ENCODE measurements at regions not wholly inside any gene's neighbourhood (a gene's known extent, or its start where the extent isn't known, plus 50 kb on each side); places are given as distances from the start of the nearest gene placed in this dataset.

DNA sequence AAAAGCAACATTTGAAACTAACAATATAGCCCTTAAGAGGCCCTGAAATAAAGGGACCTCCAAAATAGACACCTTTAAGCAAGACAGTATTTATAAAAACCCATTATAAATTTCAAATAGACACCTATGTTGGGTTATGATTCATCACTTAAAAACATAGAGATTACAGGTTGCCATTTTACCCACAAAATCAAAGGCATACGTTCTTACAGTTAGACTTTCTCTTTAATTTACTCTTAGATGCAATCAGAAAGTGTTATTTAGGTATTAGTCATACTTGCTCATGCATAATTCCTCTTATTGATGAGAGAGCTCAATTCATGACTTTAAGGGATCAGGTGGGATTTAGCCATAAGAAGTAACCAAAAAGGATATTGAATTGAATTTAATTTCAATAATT, 51.5 kb upstream of the TMEM200A start:
- no peaks in the 10 kb centered on the region for H3K36me3 ChIP-seq
- no peaks in the 10 kb centered on the region for H3K9me3 ChIP-seq (ENCODE audit: severe bottlenecking)
- no peak overlapping the region for H3K4me3 ChIP-seq (ENCODE audit: low read depth, low read length)
- H3K27me3 ChIP-seq (ENCODE audit: insufficient read depth, low read depth, severe bottlenecking), result no peaks in the 10 kb centered on the region
- TF ChIP-seq, protein P1, sequence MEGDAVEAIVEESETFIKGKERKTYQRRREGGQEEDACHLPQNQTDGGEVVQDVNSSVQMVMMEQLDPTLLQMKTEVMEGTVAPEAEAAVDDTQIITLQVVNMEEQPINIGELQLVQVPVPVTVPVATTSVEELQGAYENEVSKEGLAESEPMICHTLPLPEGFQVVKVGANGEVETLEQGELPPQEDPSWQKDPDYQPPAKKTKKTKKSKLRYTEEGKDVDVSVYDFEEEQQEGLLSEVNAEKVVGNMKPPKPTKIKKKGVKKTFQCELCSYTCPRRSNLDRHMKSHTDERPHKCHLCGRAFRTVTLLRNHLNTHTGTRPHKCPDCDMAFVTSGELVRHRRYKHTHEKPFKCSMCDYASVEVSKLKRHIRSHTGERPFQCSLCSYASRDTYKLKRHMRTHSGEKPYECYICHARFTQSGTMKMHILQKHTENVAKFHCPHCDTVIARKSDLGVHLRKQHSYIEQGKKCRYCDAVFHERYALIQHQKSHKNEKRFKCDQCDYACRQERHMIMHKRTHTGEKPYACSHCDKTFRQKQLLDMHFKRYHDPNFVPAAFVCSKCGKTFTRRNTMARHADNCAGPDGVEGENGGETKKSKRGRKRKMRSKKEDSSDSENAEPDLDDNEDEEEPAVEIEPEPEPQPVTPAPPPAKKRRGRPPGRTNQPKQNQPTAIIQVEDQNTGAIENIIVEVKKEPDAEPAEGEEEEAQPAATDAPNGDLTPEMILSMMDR (IDR thresholded peaks at IDR 0.05; ENCODE audit: low read depth, low read length), result no peak
- no peak for DNase-seq
- H3K27ac ChIP-seq, result no peak overlapping the region

DNA sequence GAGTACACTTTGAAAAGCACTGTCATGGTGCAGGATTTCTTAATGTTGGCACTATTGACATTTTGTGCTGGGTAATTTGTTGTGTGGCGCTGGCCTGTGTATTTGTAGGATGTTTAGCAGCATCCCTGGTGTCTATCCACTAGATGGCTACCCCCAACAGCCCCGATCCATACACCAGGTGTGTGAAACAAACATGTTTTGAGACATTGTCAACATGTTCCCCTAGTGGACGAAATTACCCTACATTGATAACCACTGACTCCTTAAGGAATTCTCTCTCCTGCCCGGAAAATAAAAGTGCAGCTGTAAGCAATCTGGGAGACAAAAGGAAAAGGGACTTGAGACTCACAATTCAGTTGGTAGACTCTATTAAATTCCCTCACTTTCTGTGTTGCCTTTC, 52.6 kb upstream of the TMEM200A start:
- H3K27me3 ChIP-seq (ENCODE audit: insufficient read depth, low read depth, severe bottlenecking), result no peaks in the 10 kb centered on the region

DNA sequence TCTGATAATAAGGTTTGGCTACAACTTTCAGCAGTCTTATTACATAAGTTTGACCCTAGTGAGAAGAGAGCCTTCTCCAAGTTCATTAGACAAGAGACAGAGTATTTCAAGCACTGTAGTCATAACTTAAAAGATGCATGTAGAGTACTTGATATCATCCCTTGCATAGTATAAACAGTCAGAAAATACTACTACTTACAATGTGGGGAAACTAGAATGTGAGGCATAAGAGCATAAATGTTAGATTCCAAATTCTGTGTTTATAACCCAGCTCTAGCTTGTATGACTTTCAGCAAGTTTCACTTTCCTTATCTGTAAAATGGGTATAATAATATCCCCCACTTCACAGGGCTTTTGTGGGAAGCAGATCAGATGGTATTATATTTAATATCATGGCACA, 56.8 kb upstream of the TMEM200A start:
- H3K27me3 ChIP-seq (ENCODE audit: insufficient read depth, low read depth, severe bottlenecking), result no peaks in the 10 kb centered on the region

More for the DNA sequence above, 52.6 kb upstream of the TMEM200A start:
- Histone ChIP-seq H3K27ac (no peak overlapping the region), H3K9me3 (ENCODE audit: severe bottlenecking) (no peaks in the 10 kb centered on the region), H3K36me3 (no peaks in the 10 kb centered on the region), H3K4me3 (ENCODE audit: low read depth, low read length) (no peak overlapping the region)
- no peak for DNase-seq
- TF ChIP-seq, protein P1 (IDR thresholded peaks at IDR 0.05; ENCODE audit: low read depth, low read length), result no peak

DNA sequence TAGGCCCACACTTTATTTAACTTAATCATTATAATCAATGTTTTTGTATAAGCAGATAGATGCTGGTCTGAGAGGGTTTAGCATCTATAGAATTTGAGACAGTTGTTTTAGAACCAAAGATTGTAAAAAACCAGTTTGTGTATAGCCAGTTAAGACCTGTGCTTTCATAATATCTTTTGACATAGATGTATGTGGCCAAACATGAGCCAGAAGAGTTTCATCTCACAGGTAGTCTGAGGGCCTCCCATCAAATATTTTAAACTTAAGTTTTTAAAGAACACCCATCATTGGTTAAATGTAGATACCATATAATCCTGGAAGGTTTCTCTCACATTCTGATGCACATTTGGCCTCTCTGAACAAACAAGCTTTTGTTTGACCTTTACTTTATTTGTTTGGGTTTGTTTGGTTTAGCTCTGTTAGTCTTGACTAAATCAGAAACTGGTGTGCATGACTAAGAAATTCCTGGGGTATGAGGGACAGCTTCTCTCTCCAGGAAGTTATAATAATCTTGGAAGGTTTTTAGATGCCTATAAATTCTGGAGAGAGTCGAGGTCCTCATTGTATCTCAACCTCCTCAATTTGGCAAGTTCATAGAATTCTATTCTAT, 58.0 kb upstream of the TMEM200A start:
- Histone ChIP-seq H3K27ac (no peak overlapping the region), H3K27me3 (ENCODE audit: insufficient read depth, low read depth, severe bottlenecking) (no peaks in the 10 kb centered on the region), H3K36me3 (no peaks in the 10 kb centered on the region), H3K9me3 (ENCODE audit: severe bottlenecking) (no peaks in the 10 kb centered on the region), H3K4me3 (ENCODE audit: low read depth, low read length) (no peak overlapping the region)
- TF ChIP-seq, protein P1 (IDR thresholded peaks at IDR 0.05; ENCODE audit: low read depth, low read length), result no peak
- no peak for DNase-seq

More for the DNA sequence above, 56.8 kb upstream of the TMEM200A start:
- TF ChIP-seq, protein P1 (IDR thresholded peaks at IDR 0.05; ENCODE audit: low read depth, low read length), result no peak
- no peaks in the 10 kb centered on the region for H3K36me3 ChIP-seq
- no peaks in the 10 kb centered on the region for H3K9me3 ChIP-seq (ENCODE audit: severe bottlenecking)
- DNase-seq, result no peak
- H3K27ac ChIP-seq, result no peak overlapping the region
- no peak overlapping the region for H3K4me3 ChIP-seq (ENCODE audit: low read depth, low read length)

DNA sequence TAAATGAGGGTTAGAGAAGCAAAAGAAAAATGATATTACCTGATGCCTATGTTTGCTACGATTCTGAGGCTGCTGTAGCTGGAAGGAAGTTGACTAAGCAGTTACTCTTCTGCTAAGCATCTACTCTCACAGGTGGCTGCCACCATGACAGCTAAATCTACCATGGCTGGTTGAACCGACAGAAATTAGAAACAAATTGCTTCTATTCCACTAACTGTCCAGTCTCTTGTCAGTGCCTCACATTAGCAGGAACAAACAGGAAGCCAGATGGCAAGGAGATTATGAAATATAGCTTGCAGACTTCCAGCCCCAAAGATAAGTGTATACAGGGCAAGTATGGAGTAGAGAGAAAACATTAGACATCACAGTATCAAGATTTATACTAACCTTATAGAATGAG, 59.4 kb upstream of the TMEM200A start:
- Histone ChIP-seq H3K27ac (no peak overlapping the region), H3K4me3 (ENCODE audit: low read depth, low read length) (no peak overlapping the region), H3K36me3 (no peaks in the 10 kb centered on the region), H3K9me3 (ENCODE audit: severe bottlenecking) (no peaks in the 10 kb centered on the region), H3K27me3 (ENCODE audit: insufficient read depth, low read depth, severe bottlenecking) (no peaks in the 10 kb centered on the region)
- peak; percentile 21 for DNase-seq
- TF ChIP-seq, protein P1 (IDR thresholded peaks at IDR 0.05; ENCODE audit: low read depth, low read length), result no peak

DNA sequence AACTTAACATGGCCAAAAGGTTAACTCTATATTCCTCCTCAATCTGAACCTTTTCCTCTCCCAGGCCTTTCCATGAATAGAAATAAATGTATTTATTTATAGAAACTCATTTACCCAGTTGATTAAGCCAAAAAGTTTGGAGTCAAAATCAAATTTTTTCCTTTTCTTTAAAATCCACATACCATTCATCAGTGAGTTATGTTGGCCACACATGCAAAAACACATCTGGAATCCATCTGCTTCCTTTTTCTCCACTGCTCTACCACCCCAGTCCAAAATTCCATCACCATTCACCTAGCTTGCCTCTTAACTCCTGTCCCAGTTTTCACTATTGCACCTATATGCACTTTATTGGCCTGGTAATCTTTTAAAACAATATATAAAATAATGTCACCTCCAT, 62.4 kb upstream of the TMEM200A start:
- no peak for DNase-seq
- Histone ChIP-seq H3K27me3 (ENCODE audit: insufficient read depth, low read depth, severe bottlenecking) (no peaks in the 10 kb centered on the region), H3K4me3 (ENCODE audit: low read depth, low read length) (no peak overlapping the region), H3K36me3 (no peaks in the 10 kb centered on the region), H3K9me3 (ENCODE audit: severe bottlenecking) (no peaks in the 10 kb centered on the region), H3K27ac (no peak overlapping the region)
- TF ChIP-seq, protein P1 (IDR thresholded peaks at IDR 0.05; ENCODE audit: low read depth, low read length), result no peak

Measured in WERI-Rb-1 (cell line).